ENCODE measurements at regions not wholly inside any gene's neighbourhood (a gene's known extent, or its start where the extent isn't known, plus 50 kb on each side); places are given as distances from the start of the nearest gene placed in this dataset.

DNA sequence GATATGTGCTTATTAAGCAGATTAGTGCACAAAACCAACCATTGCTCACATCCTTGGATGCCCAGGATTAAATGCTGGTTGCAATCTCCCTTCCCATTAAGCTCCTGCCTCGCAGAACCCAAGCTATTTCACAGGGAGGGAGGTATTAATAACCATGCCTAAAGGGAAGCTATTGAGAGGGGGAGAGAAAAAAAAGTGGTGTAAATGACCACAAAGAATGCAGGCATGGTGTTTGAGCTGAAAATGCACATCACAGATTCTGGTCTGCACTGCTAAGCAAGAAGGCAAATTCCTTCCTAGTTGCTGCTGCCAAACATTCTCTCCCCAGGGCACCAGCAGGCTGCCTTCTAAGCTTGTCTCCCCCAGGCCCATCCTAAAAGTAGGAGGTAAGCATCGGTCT lies 92.0 kb upstream of the ISX start:
- Histone ChIP-seq H3K27ac (ENCODE audit: control insufficient read depth, insufficient read depth, low read length) (no peak overlapping the region), H3K4me2 (ENCODE audit: control insufficient read depth, extremely low read depth, insufficient read depth, low read depth, low read length) (no peak overlapping the region), H2AFZ (ENCODE audit: control insufficient read depth, low read length) (no peak overlapping the region), H4K20me1 (ENCODE audit: control insufficient read depth, extremely low read depth, insufficient read depth, low read length) (no peaks in the 10 kb centered on the region), H3K9me1 (ENCODE audit: control insufficient read depth, extremely low read depth, insufficient read depth, low read length) (no peaks in the 10 kb centered on the region), H3K4me3 (ENCODE audit: control insufficient read depth in 2 of 3, extremely low read depth in 1 of 3, insufficient read depth in 2 of 3, low read depth in 1 of 3, low read length in 3 of 3) (no peak overlapping the region), H3K79me2 (ENCODE audit: control insufficient read depth, insufficient read depth, low read length) (no peaks in the 10 kb centered on the region), H3K4me1 (ENCODE audit: control insufficient read depth, extremely low read depth, insufficient read depth, low read length) (no peaks in the 10 kb centered on the region), H3K36me3 (ENCODE audit: control insufficient read depth in 2 of 2, extremely low read depth in 1 of 2, insufficient read depth in 2 of 2, low read length in 2 of 2) (no peaks in the 10 kb centered on the region), H3K9ac (ENCODE audit: control insufficient read depth, extremely low read depth, insufficient read depth, low read length) (no peak overlapping the region), H3K27me3 (ENCODE audit: control insufficient read depth, extremely low read depth, insufficient read depth, low read length) (no peaks in the 10 kb centered on the region), H3K9me3 (ENCODE audit: control insufficient read depth, low read depth, low read length) (no peaks in the 10 kb centered on the region)
- no peak for TF ChIP-seq EZH2 (IDR thresholded peaks at IDR 0.05; ENCODE audit: low read length)
- no peak for TF ChIP-seq CTCF (optimal IDR thresholded peaks at IDR 0.05 in 1 of 3, IDR thresholded peaks at IDR 0.05 in 1 of 3, conservative IDR thresholded peaks at IDR 0.05 in 1 of 3; ENCODE audit: extremely low read depth in 1 of 3, insufficient read depth in 2 of 3, low read length in 3 of 3)
- dilution Hi-C loops (cut with MboI; ENCODE audit: extremely low pct_ligation_motif_present, low sequenced_read_pairs) = no loop called here
- DNase-seq (ENCODE audit: low read depth, low spot score) (no peak), FAIRE-seq (no peak)

- H2AFZ ChIP-seq (ENCODE audit: control insufficient read depth, low read length) = no peak overlapping the region
- H3K4me3 ChIP-seq (ENCODE audit: control insufficient read depth in 2 of 3, extremely low read depth in 1 of 3, insufficient read depth in 2 of 3, low read depth in 1 of 3, low read length in 3 of 3) = no peak overlapping the region
- TF ChIP-seq CTCF (optimal IDR thresholded peaks at IDR 0.05 in 1 of 3, IDR thresholded peaks at IDR 0.05 in 1 of 3, conservative IDR thresholded peaks at IDR 0.05 in 1 of 3; ENCODE audit: extremely low read depth in 1 of 3, insufficient read depth in 2 of 3, low read length in 3 of 3) (peak in 2 of 3 experiments; percentile 23 to 48), EZH2 (IDR thresholded peaks at IDR 0.05; ENCODE audit: low read length) (no peak)
- H3K9me1 ChIP-seq (ENCODE audit: control insufficient read depth, extremely low read depth, insufficient read depth, low read length) = no peaks in the 10 kb centered on the region
- H3K4me2 ChIP-seq (ENCODE audit: control insufficient read depth, extremely low read depth, insufficient read depth, low read depth, low read length) = no peak overlapping the region
- H3K27me3 ChIP-seq (ENCODE audit: control insufficient read depth, extremely low read depth, insufficient read depth, low read length) = no peaks in the 10 kb centered on the region
- dilution Hi-C loops (cut with MboI; ENCODE audit: extremely low pct_ligation_motif_present, low sequenced_read_pairs) = no loop called here
- H3K79me2 ChIP-seq (ENCODE audit: control insufficient read depth, insufficient read depth, low read length) = no peaks in the 10 kb centered on the region
- no peaks in the 10 kb centered on the region for H4K20me1 ChIP-seq (ENCODE audit: control insufficient read depth, extremely low read depth, insufficient read depth, low read length)
- H3K36me3 ChIP-seq (ENCODE audit: control insufficient read depth in 2 of 2, extremely low read depth in 1 of 2, insufficient read depth in 2 of 2, low read length in 2 of 2) = no peaks in the 10 kb centered on the region
- no peaks in the 10 kb centered on the region for H3K9me3 ChIP-seq (ENCODE audit: control insufficient read depth, low read depth, low read length)
- no peak for DNase-seq (ENCODE audit: low read depth, low spot score)
- H3K27ac ChIP-seq (ENCODE audit: control insufficient read depth, insufficient read depth, low read length) = no peak overlapping the region
- no peak overlapping the region for H3K9ac ChIP-seq (ENCODE audit: control insufficient read depth, extremely low read depth, insufficient read depth, low read length)
- H3K4me1 ChIP-seq (ENCODE audit: control insufficient read depth, extremely low read depth, insufficient read depth, low read length) = no peaks in the 10 kb centered on the region
- FAIRE-seq = no peak
Measured at GRCh38 chr22:34975721-34976120, 90.2 kb upstream of the ISX start.

Data from keratinocyte (primary cell).